ENCODE measurements at regions not wholly inside any gene's neighbourhood (a gene's known extent, or its start where the extent isn't known, plus 50 kb on each side); places are given as distances from the start of the nearest gene placed in this dataset.

- H3K9me3 Mint-ChIP-seq, result peaks cover 3% of the 10 kb centered on the region
- H3K27me3 Mint-ChIP-seq (ENCODE audit: insufficient read depth), result peaks cover 12% of the 10 kb centered on the region
- Histone ChIP-seq H3K27ac (ENCODE audit: low read depth, low read length) (no peak overlapping the region), H3K4me1 (ENCODE audit: control insufficient read depth, insufficient read depth, low read length) (peaks cover 5% of the 10 kb centered on the region), H3K9ac (ENCODE audit: extremely low read depth, low read length, poor library complexity, severe bottlenecking) (no peak overlapping the region), H3K27me3 (ENCODE audit: control insufficient read depth, insufficient read depth, low read length, poor library complexity, severe bottlenecking) (peaks cover 9% of the 10 kb centered on the region), H3K4me3 (ENCODE audit: low read length) (no peak overlapping the region), H3K9me3 (ENCODE audit: control insufficient read depth, low read length) (no peaks in the 10 kb centered on the region), H3K36me3 (ENCODE audit: control insufficient read depth, insufficient read depth, low read length) (no peaks in the 10 kb centered on the region)
- H3K4me3 Mint-ChIP-seq, result no peak overlapping the region
- H3K27ac Mint-ChIP-seq, result no peak overlapping the region
- WGBS, 2 experiments (ENCODE audit: insufficient coverage in 1 of 2, insufficient read length in 1 of 2), result 94 to 100% methylated on average over 2 to 7 of the region's 7 CpGs
- no peaks in the 10 kb centered on the region for H3K36me3 Mint-ChIP-seq (ENCODE audit: low read depth)
- DNase-seq, result peak; percentile 33
- TF ChIP-seq CTCF (conservative IDR thresholded peaks at IDR 0.05), result no peak
- peaks cover 19% of the 10 kb centered on the region for H3K4me1 Mint-ChIP-seq
Measured at GRCh38 chr5:174343826-174344225, 298.3 kb downstream of the NSG2 start.

- no peaks in the 10 kb centered on the region for H3K36me3 Mint-ChIP-seq (ENCODE audit: low read depth)
- H3K27me3 ChIP-seq (ENCODE audit: control insufficient read depth, insufficient read depth, low read length, poor library complexity, severe bottlenecking), result peaks cover 14% of the 10 kb centered on the region
- no peak overlapping the region for H3K27ac Mint-ChIP-seq
- no peak overlapping the region for H3K4me3 Mint-ChIP-seq
- peaks cover 16% of the 10 kb centered on the region for H3K4me1 Mint-ChIP-seq
- no peaks in the 10 kb centered on the region for H3K9me3 ChIP-seq (ENCODE audit: control insufficient read depth, low read length)
- H3K27me3 Mint-ChIP-seq (ENCODE audit: insufficient read depth), result peaks cover 17% of the 10 kb centered on the region
- H3K36me3 ChIP-seq (ENCODE audit: control insufficient read depth, insufficient read depth, low read length), result no peaks in the 10 kb centered on the region
- no peak overlapping the region for H3K27ac ChIP-seq (ENCODE audit: low read depth, low read length)
- peaks cover 3% of the 10 kb centered on the region for H3K9me3 Mint-ChIP-seq
- no peak overlapping the region for H3K4me3 ChIP-seq (ENCODE audit: low read length)
- H3K4me1 ChIP-seq (ENCODE audit: control insufficient read depth, insufficient read depth, low read length), result peaks cover 5% of the 10 kb centered on the region
- TF ChIP-seq CTCF (conservative IDR thresholded peaks at IDR 0.05), result peak; percentile 64
- WGBS, 2 experiments (ENCODE audit: insufficient coverage in 1 of 2, insufficient read length in 1 of 2), result 83 to 88% methylated on average over 4 of the region's 4 CpGs
- no peak overlapping the region for H3K9ac ChIP-seq (ENCODE audit: extremely low read depth, low read length, poor library complexity, severe bottlenecking)
- peak; percentile 60 for DNase-seq
Measured at GRCh38 chr5:174344335-174344734, 298.8 kb downstream of the NSG2 start.

- 100% methylated on average over 1 of the region's 1 CpG for WGBS, 2 experiments (ENCODE audit: insufficient coverage in 1 of 2, insufficient read length in 1 of 2)
- no peak overlapping the region for H3K27ac ChIP-seq (ENCODE audit: low read depth, low read length)
- no peaks in the 10 kb centered on the region for H3K4me1 ChIP-seq (ENCODE audit: control insufficient read depth, insufficient read depth, low read length)
- H3K4me3 ChIP-seq (ENCODE audit: low read length), result no peak overlapping the region
- H3K4me3 Mint-ChIP-seq, result no peak overlapping the region
- peaks cover 32% of the 10 kb centered on the region for H3K27me3 Mint-ChIP-seq (ENCODE audit: insufficient read depth)
- H3K4me1 Mint-ChIP-seq, result peaks cover 10% of the 10 kb centered on the region
- no peak for DNase-seq
- TF ChIP-seq CTCF (conservative IDR thresholded peaks at IDR 0.05), result no peak
- H3K9ac ChIP-seq (ENCODE audit: extremely low read depth, low read length, poor library complexity, severe bottlenecking), result no peak overlapping the region
- no peaks in the 10 kb centered on the region for H3K36me3 Mint-ChIP-seq (ENCODE audit: low read depth)
- peaks cover 3% of the 10 kb centered on the region for H3K9me3 Mint-ChIP-seq
- H3K9me3 ChIP-seq (ENCODE audit: control insufficient read depth, low read length), result no peaks in the 10 kb centered on the region
- peaks cover 30% of the 10 kb centered on the region for H3K27me3 ChIP-seq (ENCODE audit: control insufficient read depth, insufficient read depth, low read length, poor library complexity, severe bottlenecking)
- no peaks in the 10 kb centered on the region for H3K36me3 ChIP-seq (ENCODE audit: control insufficient read depth, insufficient read depth, low read length)
- no peak overlapping the region for H3K27ac Mint-ChIP-seq
Measured at GRCh38 chr5:174347183-174347582, 301.7 kb downstream of the NSG2 start.

All from endodermal cell (in vitro differentiated cells).